ENCODE measurements at regions not wholly inside any gene's neighbourhood (a gene's known extent, or its start where the extent isn't known, plus 50 kb on each side); places are given as distances from the start of the nearest gene placed in this dataset.

- no peak for DNase-seq (ENCODE audit: extremely low read depth in 1 of 2, low read depth in 1 of 2)
Observed at GRCh38 chr3:178302966-178303930, 233.0 kb upstream of the KCNMB2 start.

DNA sequence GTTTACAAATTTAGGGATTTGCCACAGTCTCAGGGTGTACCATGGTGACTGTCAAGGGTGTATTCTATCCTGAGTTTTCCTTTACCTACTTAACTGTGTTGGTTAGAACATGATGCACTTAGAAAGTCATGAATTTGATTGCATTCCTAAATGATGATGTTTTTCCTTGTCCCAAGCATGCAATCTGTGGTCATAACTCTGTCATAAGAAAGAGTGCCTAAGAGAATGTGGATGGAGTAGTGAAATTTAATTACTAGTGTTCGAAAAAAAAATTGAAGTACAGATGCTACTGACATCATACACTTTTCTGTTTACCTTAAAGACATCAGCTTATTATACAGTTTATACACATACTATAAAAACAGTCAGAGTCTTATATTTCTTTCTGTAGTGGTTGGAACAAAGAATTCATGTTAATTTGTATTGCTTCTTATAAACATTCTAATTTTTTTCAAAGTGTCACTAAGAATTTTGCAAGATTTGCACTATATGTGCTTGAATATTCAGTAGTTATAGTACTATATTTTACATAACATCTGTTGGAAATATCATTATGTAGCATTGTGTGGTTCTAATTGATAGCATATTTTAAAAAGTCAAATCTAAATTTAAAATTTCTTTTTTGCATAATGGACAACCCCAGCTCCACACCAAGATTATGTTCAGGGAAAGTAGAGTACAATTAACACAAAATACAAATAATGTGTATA is 231.3 kb upstream of the KCNMB2 start:
- no peak for DNase-seq (ENCODE audit: extremely low read depth in 1 of 2, low read depth in 1 of 2)

GRCh38 chr3:178306432-178307115 is 229.7 kb upstream of the KCNMB2 start:
- DNase-seq (ENCODE audit: extremely low read depth in 1 of 2, low read depth in 1 of 2) = no peak

GRCh38 chr3:178308771-178309170 is 227.5 kb upstream of the KCNMB2 start:
- no peak for DNase-seq (ENCODE audit: extremely low read depth in 1 of 2, low read depth in 1 of 2)

DNA sequence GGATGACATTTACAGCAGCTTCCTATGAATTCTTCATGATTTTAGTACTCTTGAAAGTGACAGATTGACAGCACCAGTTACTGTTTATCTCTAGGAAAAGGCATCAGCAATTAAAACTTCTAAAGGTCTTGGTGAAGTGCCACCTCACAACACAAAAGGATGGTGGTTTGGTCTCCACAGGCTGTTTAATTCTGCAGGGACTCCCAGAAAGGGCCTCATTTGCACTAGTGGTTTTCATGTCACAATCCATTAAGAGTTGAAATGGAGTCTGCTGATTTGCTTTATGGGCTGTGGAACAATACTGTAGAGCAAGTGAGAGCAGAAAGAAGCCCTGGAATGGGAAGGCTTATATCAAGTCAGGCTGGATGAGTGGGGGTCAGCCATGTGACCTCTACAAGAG is 225.3 kb upstream of the KCNMB2 start:
- no peak for DNase-seq (ENCODE audit: extremely low read depth in 1 of 2, low read depth in 1 of 2)

DNA sequence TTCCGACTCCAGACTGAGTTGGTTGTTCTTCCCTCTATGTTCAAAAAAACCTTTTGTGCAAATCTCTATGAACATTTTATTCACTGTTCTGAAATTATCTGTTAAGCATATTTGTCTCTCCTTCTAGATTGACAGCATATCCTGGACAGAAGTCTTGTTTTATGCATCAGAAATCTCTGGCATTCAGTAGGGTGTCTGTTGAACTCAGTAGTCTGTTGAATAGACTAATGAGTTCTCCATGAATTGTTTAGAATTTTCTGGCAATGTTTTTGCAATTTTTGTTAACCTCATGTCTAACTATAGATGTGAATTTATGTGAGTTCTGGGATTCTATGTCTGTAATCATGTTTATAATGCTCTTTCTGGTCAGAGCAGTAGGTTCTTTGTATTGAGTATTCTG is 222.5 kb upstream of the KCNMB2 start:
- DNase-seq (ENCODE audit: extremely low read depth in 1 of 2, low read depth in 1 of 2) = no peak

DNA sequence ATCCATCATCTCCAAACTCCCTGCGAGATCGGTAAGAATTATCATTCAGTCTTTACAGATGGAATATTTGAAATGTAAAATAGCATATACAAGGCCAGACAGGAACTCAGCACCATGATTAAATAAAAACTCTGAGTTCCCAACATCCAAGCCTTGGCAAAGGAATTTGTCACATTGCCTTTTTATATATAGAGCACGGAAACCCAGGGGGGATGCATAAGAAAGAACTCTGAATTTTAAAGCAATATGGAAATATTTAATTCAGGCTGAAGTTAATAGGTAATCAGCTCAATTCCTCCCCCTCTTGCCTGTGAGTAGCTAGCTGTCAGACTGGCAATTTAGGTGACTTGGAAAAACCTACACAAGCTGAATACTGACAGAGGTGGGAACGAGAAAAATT is 217.9 kb upstream of the KCNMB2 start:
- DNase-seq (ENCODE audit: extremely low read depth in 1 of 2, low read depth in 1 of 2) = no peak

DNA sequence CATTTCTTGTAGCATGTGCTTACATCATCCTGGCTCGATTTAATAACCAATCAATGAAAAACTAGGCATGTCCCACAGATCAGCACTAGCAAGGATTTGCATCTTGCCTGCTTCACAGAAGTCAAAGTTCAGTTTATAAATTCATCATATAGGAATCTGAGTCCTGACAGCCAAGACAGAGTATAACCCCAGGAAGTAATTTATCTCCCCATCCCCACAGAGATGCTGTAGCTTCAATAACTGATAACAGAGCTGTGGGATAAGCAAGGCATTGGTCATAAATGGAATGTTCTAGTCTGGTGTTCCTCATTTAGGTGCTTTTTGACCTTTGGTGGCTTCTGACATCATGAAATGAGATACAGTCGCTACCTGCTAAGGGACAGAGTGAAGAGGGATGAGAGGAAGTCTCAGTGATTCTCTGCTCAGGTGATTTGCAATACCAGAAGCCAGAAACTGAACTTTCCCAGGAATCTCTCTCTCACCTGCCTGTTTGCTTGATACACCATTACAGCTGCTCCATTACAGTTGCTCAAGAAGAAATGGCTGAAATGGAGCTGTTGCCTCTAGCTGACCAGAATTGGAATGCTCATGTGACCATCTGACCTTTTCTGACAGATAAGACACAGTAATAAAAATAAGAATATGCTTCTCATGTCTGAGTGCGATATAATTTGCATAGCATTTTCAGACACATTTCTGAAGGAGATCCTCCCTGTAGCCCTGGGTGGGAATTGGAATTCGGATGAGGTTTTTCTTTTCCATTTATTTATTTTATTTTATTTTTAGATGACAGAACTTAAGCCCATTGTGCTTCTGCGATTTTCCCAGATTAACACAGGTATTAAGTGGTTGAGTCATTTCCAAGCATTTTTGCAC is 217.1 kb upstream of the KCNMB2 start:
- no peak for DNase-seq (ENCODE audit: extremely low read depth in 1 of 2, low read depth in 1 of 2)

- no peak for DNase-seq (ENCODE audit: extremely low read depth in 1 of 2, low read depth in 1 of 2)
Observed at GRCh38 chr3:178320456-178321351, 215.5 kb upstream of the KCNMB2 start.

- DNase-seq (ENCODE audit: extremely low read depth in 1 of 2, low read depth in 1 of 2) = no peak
Observed at GRCh38 chr3:178324356-178324755, 211.9 kb upstream of the KCNMB2 start.

DNA sequence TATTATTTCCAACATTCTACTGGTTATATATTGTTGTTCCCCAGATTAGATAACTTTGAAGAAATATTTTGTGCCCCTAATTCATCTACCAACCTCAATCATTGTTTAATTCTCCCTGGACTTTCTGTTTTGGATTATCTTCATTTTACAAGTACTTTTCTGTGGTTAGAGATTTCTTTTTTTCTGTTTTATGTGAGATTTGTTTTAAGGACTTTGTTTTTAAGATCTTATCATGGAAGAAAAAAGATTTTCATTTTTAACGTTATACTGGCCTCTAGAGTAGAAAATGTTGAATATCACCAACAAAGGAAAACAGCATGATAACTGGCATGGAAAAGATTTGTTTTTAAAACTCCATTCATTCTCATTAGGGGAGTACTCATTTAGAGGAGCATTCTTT is 210.9 kb upstream of the KCNMB2 start:
- DNase-seq (ENCODE audit: extremely low read depth in 1 of 2, low read depth in 1 of 2) = no peak

DNA sequence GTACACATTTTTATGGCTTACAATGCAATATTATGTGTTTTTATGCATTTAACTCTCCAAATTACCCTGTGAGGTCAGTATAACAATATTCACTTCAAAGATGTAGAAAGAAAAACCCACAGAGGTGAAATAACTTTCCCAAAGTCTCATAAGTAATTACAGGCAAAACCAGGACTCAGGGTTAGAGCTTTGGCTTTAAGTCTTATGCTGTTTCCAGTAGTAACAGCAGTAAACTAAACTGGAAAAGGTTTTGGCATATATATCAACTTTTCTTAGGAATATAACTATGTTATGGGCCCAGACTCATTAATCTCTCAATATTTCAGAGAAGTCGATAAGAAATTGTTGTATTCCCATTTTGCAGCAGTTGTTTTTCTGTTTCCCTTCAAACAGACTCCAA is 206.3 kb upstream of the KCNMB2 start:
- no peak for DNase-seq (ENCODE audit: extremely low read depth in 1 of 2, low read depth in 1 of 2)

GRCh38 chr3:178334239-178334638 is 202.0 kb upstream of the KCNMB2 start:
- DNase-seq (ENCODE audit: extremely low read depth in 1 of 2, low read depth in 1 of 2) = no peak

DNA sequence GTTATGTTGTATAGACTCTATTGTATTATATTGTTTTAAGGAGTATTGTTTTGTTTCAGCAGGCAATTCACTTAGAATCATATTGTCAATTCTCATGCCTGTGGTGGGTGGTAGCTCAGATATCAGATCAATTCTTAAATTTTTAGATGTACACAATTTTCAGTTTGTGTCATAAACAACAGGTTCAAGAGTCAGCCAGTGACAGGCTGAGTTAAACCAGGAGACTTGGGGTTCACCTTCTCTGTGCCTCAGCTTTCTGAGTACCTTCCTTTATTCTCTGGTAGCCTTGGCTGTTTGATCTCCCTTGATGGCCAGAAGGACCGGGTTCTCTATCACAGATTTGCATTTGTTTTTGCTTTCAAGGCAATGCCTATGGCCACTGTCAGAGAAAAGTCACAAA is 199.9 kb upstream of the KCNMB2 start:
- no peak for DNase-seq (ENCODE audit: extremely low read depth in 1 of 2, low read depth in 1 of 2)

DNA sequence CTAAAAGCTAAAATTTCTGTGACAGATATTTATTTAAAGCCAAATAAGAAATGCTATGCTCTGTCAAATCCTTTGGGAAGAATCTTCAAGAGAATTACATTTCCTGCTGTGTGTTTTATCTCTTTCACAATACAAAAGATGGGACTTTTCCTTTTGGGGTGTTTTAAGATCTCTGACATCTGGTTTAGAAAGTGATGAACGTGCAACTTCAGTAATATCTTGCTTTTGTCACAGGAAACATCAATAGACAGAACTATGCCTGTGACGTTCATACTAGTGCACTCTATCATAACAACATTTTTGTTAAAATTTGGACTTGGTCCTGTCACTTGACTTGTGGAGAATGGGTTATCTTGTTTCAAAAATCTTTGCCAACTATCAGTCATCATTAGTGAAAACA is 195.7 kb upstream of the KCNMB2 start:
- no peak for DNase-seq (ENCODE audit: extremely low read depth in 1 of 2, low read depth in 1 of 2)

GRCh38 chr3:178341636-178342035 is 194.6 kb upstream of the KCNMB2 start:
- DNase-seq (ENCODE audit: extremely low read depth in 1 of 2, low read depth in 1 of 2) = no peak

- DNase-seq (ENCODE audit: extremely low read depth in 1 of 2, low read depth in 1 of 2) = no peak
Observed at GRCh38 chr3:178342111-178342510, 194.1 kb upstream of the KCNMB2 start.

DNA sequence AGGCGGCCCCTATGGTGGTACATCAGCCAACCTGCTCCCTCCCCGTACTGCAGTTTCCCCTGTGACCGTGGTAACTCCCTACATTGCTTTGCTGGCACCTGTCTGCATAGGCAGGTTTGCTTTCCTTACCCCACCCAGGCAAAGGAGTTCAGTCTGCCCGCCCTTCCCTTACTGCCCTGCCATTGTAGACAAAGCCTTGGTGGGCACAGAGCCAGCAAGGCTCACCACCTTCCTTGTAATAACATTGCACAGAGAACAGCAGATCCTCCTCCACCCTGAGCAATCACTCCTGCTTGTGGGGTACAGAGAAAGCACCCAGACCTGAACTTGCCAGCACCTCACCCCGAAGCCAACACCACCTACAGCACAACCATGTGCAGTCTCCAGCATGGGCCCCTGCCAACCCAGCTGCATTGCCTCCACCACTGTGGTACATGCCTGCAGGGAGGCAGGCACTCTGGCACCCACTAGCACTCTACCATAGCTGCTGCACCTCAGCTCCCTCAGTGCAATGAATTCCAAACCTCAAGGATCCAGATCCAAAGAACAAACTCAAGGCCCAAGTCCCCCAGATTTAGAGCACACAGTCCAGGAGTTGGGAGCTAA is 192.7 kb upstream of the KCNMB2 start:
- DNase-seq (ENCODE audit: extremely low read depth in 1 of 2, low read depth in 1 of 2) = no peak

DNA sequence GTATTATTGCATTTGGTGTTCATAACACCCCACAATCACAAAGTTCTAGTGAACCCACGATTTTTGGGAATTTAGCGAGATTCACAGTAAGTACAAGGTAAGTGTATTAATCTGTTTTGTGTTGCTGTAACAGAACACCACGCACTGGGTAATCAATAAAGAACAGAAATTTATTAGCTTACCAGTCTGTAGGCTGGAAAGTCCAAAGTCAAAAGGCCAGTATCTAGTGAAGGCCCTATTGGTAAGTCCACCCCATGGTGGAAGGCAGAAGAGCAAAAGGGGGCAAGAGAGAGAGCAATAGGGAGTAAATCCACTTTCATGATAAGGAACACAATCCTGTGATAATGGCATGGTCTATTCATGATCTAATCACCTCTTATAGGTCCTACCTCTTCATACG is 190.3 kb upstream of the KCNMB2 start:
- DNase-seq (ENCODE audit: extremely low read depth in 1 of 2, low read depth in 1 of 2) = no peak
